K562 (cell line): ENCODE measurements at regions not wholly inside any gene's neighbourhood (a gene's known extent, or its start where the extent isn't known, plus 50 kb on each side); places are given as distances from the start of the nearest gene placed in this dataset.

ENCODE experiments used
- ATAC-seq: fragments of 200-7000 bp; cut with Tn5 transposase; 3 replicates; pipeline ENCODE4 v1.9.1; 2020; ENCODE audit warnings: moderate library complexity
- BruUV-seq: library from RNA; stranded (reverse); fragments of 400-500 nt; replicated peaks from 2 replicates; lab custom pipeline; 2021; lab: Mats Ljungman, UMichigan
- CTCF ChIA-PET: fragments of 300-600 bp; formaldehyde crosslinking; extraction: SDS; loops from one replicate; lab custom pipeline; 2021; ENCODE audit warnings: low intra/inter-chr PET ratio; lab: Yijun Ruan, JAX
- POLR2A ChIA-PET: fragments of 300-600, 350-650 bp; sonication (Branson Sonifier 250); formaldehyde crosslinking; extraction: SDS; loops from one replicate; lab custom pipeline; 2021; ENCODE audit warnings: antibody characterized with exemption, inconsistent platforms; lab: Yijun Ruan, JAX
- DNase-seq, 4 experiments: peaks; one replicate each; pipeline versions ENCODE4 v3.0.0 to v3.0.0-alpha.2; 2011 to 2018; ENCODE audit warnings: low spot score in 3 of 4, mixed read lengths in 3 of 4; ENCODE audit errors: extremely low read depth in 1 of 4
- FAIRE-seq: peaks from 2 replicates; lab custom pipeline; 2011; peaks lifted over from hg19 to GRCh38; lab: Jason Lieb, UNC
- H2AFZ ChIP-seq: 2 replicates; pipeline ENCODE4 v1.6.0; 2011; ENCODE audit warnings: low read depth, low read length, control low read depth, inconsistent platforms
- H3K27ac ChIP-seq: fragments of 200-600 bp; 3 replicates; pipeline ENCODE4 v1.8.0; 2011; ENCODE audit warnings: low read depth, mild to moderate bottlenecking, control low read depth, inconsistent platforms, low read length, moderate library complexity, mixed read lengths; ENCODE audit errors: extremely low read depth
- H3K27me3 ChIP-seq, 2 experiments: fragments of 300-600 bp in 1 of 2; 2 replicates in 1 of 2; 3 replicates in 1 of 2; pipeline versions ENCODE4 v1.6.0 to v1.8.0; 2011; ENCODE audit warnings: inconsistent platforms in 2 of 2, low read length in 2 of 2, mild to moderate bottlenecking in 1 of 2, mixed read lengths in 1 of 2, moderate library complexity in 1 of 2; ENCODE audit not compliant: control insufficient read depth in 2 of 2, insufficient read depth in 2 of 2
- H3K36me3 ChIP-seq: fragments of 300-600 bp; 3 replicates; pipeline ENCODE4 v1.8.0; 2011; ENCODE audit warnings: mild to moderate bottlenecking, low read length, inconsistent platforms; ENCODE audit not compliant: control insufficient read depth, insufficient read depth
- H3K4me1 ChIP-seq, 2 experiments: fragments of 200-600 bp in 1 of 2; replicated peaks in 1 of 2; 2 replicates in 1 of 2; 3 replicates in 1 of 2; pipeline versions ENCODE4 v1.5.1 to v1.8.0; 2011; ENCODE audit warnings: inconsistent platforms in 2 of 2, low read length in 2 of 2, mild to moderate bottlenecking in 1 of 2, mixed read lengths in 1 of 2, moderate library complexity in 1 of 2; ENCODE audit not compliant: control insufficient read depth in 2 of 2, insufficient read depth in 2 of 2
- H3K4me2 ChIP-seq: 2 replicates; pipeline ENCODE4 v1.6.1; 2011; ENCODE audit warnings: low read length, control low read depth, inconsistent platforms, mixed read lengths; ENCODE audit not compliant: insufficient read depth
- H3K4me3 ChIP-seq: fragments of 200-600 bp; sonication (generic), shearing (Covaris generic); 2 replicates; pipeline ENCODE4 v1.5.1; 2016; ENCODE audit warnings: control low read depth, inconsistent platforms
- H3K79me2 ChIP-seq: fragments of 200-600 bp; 3 replicates; pipeline ENCODE4 v1.8.0; 2011; ENCODE audit warnings: low read length, inconsistent platforms; ENCODE audit not compliant: control insufficient read depth, insufficient read depth
- H3K9ac ChIP-seq, 2 experiments: 2 replicates each; pipeline versions ENCODE4 v1.6.0 to v1.6.1; 2011; ENCODE audit warnings: low read depth in 2 of 2, low read length in 2 of 2, control low read depth in 1 of 2, inconsistent platforms in 1 of 2, mild to moderate bottlenecking in 1 of 2, mixed read lengths in 1 of 2; ENCODE audit not compliant: insufficient read depth in 1 of 2
- H3K9me1 ChIP-seq: one replicate; pipeline ENCODE4 v1.6.0; 2011; ENCODE audit warnings: inconsistent platforms, mild to moderate bottlenecking, low read length, moderate library complexity; ENCODE audit not compliant: control insufficient read depth, insufficient read depth
- H3K9me3 ChIP-seq: replicated peaks from 2 replicates; pipeline ENCODE4 v1.5.1; 2011; ENCODE audit warnings: low read depth, low read length, inconsistent platforms; ENCODE audit not compliant: control insufficient read depth, insufficient read depth
- H4K20me1 ChIP-seq: replicated peaks from 2 replicates; pipeline ENCODE4 v1.6.1; 2011; ENCODE audit warnings: low read length, inconsistent platforms, mixed read lengths; ENCODE audit not compliant: control insufficient read depth, insufficient read depth
- ASH1L ChIP-seq: fragments of 450-650 bp; IDR thresholded peaks from 2 replicates; pipeline ENCODE4 v1.6.1; 2018; ENCODE audit warnings: borderline replicate concordance, mild to moderate bottlenecking, low read depth; ENCODE audit not compliant: partially characterized antibody
- ELF1 ChIP-seq: fragments of 200-800 bp; sonication (Bioruptor generic); IDR thresholded peaks from 2 replicates; pipeline ENCODE4 v1.6.1; 2016; ENCODE audit warnings: missing genetic modification characterization, missing compliant biosample characterization
- MYNN ChIP-seq, 2 experiments: sonication (generic); formaldehyde crosslinking in 1 of 2; IDR thresholded peaks; 2 replicates each; pipeline versions ENCODE4 v1.5.0 to v1.6.1; 2016 to 2020; ENCODE audit warnings: antibody characterized with exemption in 1 of 2, missing genetic modification reagents in 1 of 2
- PHB ChIP-seq: fragments of 250-450 bp; sonication (Bioruptor Pico); IDR thresholded peaks from 2 replicates; pipeline ENCODE4 v1.5.0; 2021
- WGBS: fragments of 100-300 bp; shearing (Covaris generic); methylation state at CpG from one replicate; pipeline ENCODE4 v1.1.6; 2016; ENCODE audit warnings: low coverage, mixed read lengths; ENCODE audit not compliant: insufficient coverage; ENCODE audit errors: missing lambda C conversion rate; 5-methylcytosine and 5-hydroxymethylcytosine counted together
- in situ Hi-C: fragments of 300-500 bp; cut with MboI; formaldehyde crosslinking; loops from 4 replicates; pipeline ENCODE4 v1.15.0; 2018; ENCODE audit warnings: inconsistent platforms, mixed read lengths
- intact Hi-C: fragments of 100-400 bp; cut with micrococcal nuclease; formaldehyde crosslinking; loops from 2 replicates; pipeline ENCODE4 v1.14.2; 2022
- TF ChIP-seq, protein P1 (sequence below): fragments of 450-650 bp; IDR thresholded peaks from 2 replicates; pipeline ENCODE4 v1.6.1; 2018; ENCODE audit warnings: mild to moderate bottlenecking, low read depth; ENCODE audit not compliant: partially characterized antibody

DNA sequence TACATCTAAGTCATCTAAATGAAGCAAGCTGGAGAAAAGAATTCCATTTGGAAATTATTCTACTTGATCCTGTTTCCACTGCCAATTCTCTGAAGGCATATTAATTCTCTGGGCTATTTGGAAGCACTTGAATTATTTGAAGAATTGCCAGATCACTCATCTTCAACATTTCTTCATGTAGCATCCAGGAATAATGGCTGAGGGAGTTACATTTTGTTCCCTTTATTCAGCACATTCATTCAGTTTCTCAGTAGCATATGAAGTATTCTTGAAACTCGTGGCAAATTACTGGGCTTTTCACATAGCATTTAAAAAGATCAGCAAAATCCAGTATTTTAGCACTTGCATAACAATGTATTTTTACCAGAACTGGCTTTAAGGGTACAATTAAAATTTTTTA is 127.1 kb upstream of the VIPR2 start:
- 0% methylated on average over 1 of the region's 1 CpG for WGBS
- Histone ChIP-seq H3K4me3 (no peak overlapping the region), H3K36me3 (no peaks in the 10 kb centered on the region), H3K9me1 (no peaks in the 10 kb centered on the region), H3K27ac (no peak overlapping the region), H3K4me2 (no peak overlapping the region), H3K9me3 (peaks cover 10% of the 10 kb centered on the region), H2AFZ (no peak overlapping the region), H3K9ac (no peak overlapping the region), H4K20me1 (no peaks in the 10 kb centered on the region), H3K79me2 (no peaks in the 10 kb centered on the region), H3K4me1 (no peaks in the 10 kb centered on the region), H3K27me3 (no peaks in the 10 kb centered on the region)
- intact Hi-C loops = no loop called here
- ChIA-PET POLR2A (no interaction called here), CTCF (no interaction called here)
- TF ChIP-seq MYNN (IDR thresholded peaks at IDR 0.05) = no peak
- no peak for TF ChIP-seq MYNN (CRISPR knock-in tag; IDR thresholded peaks at IDR 0.05)
- TF ChIP-seq PHB = no peak
- TF ChIP-seq ELF1 (tag) = no peak
- no peak for TF ChIP-seq ASH1L
- ATAC-seq (no peak), DNase-seq (no peak), FAIRE-seq (no peak)
- no TSS peak for BruUV-seq
- in situ Hi-C loops = no loop called here

DNA sequence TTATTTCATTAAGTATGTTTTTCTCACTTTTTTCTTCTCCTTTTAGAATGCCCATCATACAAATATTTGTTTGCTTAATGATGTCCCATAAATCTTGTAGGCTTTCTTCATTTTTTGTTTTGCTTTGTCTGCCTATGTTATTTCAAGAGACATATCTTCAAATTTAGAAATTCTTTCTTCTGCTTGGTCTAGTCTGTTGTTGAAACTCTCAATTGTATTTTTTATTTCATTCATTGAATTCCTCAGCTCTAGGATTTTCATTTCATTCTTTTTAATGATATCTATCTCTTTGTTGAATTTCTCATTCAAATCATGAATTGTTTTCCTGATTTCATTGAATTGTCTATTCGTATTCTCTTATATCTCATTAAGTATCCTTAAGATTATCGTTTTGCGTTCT is 125.1 kb upstream of the VIPR2 start:
- DNase-seq = no peak
- H3K27ac ChIP-seq = no peak overlapping the region
- H4K20me1 ChIP-seq = no peaks in the 10 kb centered on the region
- no peaks in the 10 kb centered on the region for H3K36me3 ChIP-seq
- H3K4me3 ChIP-seq = no peak overlapping the region
- no peak for ATAC-seq
- no peak overlapping the region for H3K4me2 ChIP-seq
- no peak overlapping the region for H2AFZ ChIP-seq
- no TSS peak for BruUV-seq
- ChIA-PET CTCF (no interaction called here), POLR2A (no interaction called here)
- FAIRE-seq = no peak
- H3K79me2 ChIP-seq = no peaks in the 10 kb centered on the region
- H3K4me1 ChIP-seq = no peaks in the 10 kb centered on the region
- intact Hi-C loops (no loop called here), in situ Hi-C loops (no loop called here)
- H3K9me3 ChIP-seq = peaks cover 10% of the 10 kb centered on the region
- WGBS = 1% methylated on average over 3 of the region's 3 CpGs
- no peak overlapping the region for H3K9ac ChIP-seq
- H3K9me1 ChIP-seq = no peaks in the 10 kb centered on the region
- H3K27me3 ChIP-seq = no peaks in the 10 kb centered on the region
- TF ChIP-seq, protein P1, sequence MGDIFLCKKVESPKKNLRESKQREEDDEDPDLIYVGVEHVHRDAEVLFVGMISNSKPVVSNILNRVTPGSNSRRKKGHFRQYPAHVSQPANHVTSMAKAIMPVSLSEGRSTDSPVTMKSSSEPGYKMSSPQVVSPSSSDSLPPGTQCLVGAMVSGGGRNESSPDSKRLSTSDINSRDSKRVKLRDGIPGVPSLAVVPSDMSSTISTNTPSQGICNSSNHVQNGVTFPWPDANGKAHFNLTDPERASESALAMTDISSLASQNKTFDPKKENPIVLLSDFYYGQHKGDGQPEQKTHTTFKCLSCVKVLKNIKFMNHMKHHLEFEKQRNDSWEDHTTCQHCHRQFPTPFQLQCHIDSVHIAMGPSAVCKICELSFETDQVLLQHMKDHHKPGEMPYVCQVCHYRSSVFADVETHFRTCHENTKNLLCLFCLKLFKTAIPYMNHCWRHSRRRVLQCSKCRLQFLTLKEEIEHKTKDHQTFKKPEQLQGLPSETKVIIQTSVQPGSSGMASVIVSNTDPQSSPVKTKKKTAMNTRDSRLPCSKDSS = peak; percentile 75
